Tibial artery (tissue), 4 donors: ENCODE measurements at regions not wholly inside any gene's neighbourhood (a gene's known extent, or its start where the extent isn't known, plus 50 kb on each side); places are given as distances from the start of the nearest gene placed in this dataset.

Experiments
- DNase-seq, 2 donors: peaks; one replicate each; pipeline ENCODE4 v3.0.0-alpha.2; 2019
- H3K27ac ChIP-seq, 2 donors: fragments of 200-600 bp; sonication (generic) in 1 of 2; 1 replicate in 1 of 2; 2 replicates in 1 of 2; pipeline ENCODE4 v1.5.1; 2018 to 2019; ENCODE audit warnings: mild to moderate bottlenecking in 1 of 2
- H3K27me3 ChIP-seq, 2 donors: fragments of 200-600 bp; sonication (generic) in 1 of 2; one replicate each; pipeline versions ENCODE4 v1.5.1 to v1.6.0; 2016 to 2019
- H3K36me3 ChIP-seq, 3 donors: fragments of 200-600 bp; sonication (generic) in 2 of 3; one replicate each; pipeline ENCODE4 v1.5.1; 2016 to 2019; ENCODE audit warnings: mild to moderate bottlenecking in 2 of 3
- H3K4me1 ChIP-seq, 4 donors: fragments of 200-600 bp; sonication (generic) in 2 of 4; 1 replicate in 3 of 4; 2 replicates in 1 of 4; pipeline ENCODE4 v1.5.1; 2016 to 2019
- H3K4me3 ChIP-seq, 2 donors: fragments of 200-600 bp; sonication (generic) in 1 of 2; 1 replicate in 1 of 2; 2 replicates in 1 of 2; pipeline ENCODE4 v1.5.1; 2018 to 2019; ENCODE audit warnings: mild to moderate bottlenecking in 2 of 2
- H3K9me3 ChIP-seq, 3 donors: fragments of 200-600 bp; sonication (generic) in 1 of 3; one replicate each; pipeline ENCODE4 v1.5.1; 2016 to 2019
- intact Hi-C: fragments of 100-400 bp; cut with DNase I; formaldehyde crosslinking; loops from one replicate; pipeline ENCODE4 v1.15.0; 2023; ENCODE audit warnings: low total_unique reads
- TF ChIP-seq, protein P1 (sequence below), 2 experiments: fragments of 200-600 bp in 1 of 2; fragments of 450-650 bp in 1 of 2; IDR thresholded peaks; one replicate each; pipeline ENCODE4 v1.5.1; 2017 to 2019; ENCODE audit warnings: antibody characterized with exemption in 2 of 2, mild to moderate bottlenecking in 1 of 2, moderate library complexity in 1 of 2

GRCh38 chr16:17759451-17760390, 289.0 kb upstream of the XYLT1 start:
- no peak overlapping the region for H3K4me3 ChIP-seq
- no peaks in the 10 kb centered on the region for H3K4me1 ChIP-seq
- H3K9me3 ChIP-seq = no peaks in the 10 kb centered on the region
- H3K27ac ChIP-seq = no peak overlapping the region
- intact Hi-C loops = no loop called here
- TF ChIP-seq, protein P1, sequence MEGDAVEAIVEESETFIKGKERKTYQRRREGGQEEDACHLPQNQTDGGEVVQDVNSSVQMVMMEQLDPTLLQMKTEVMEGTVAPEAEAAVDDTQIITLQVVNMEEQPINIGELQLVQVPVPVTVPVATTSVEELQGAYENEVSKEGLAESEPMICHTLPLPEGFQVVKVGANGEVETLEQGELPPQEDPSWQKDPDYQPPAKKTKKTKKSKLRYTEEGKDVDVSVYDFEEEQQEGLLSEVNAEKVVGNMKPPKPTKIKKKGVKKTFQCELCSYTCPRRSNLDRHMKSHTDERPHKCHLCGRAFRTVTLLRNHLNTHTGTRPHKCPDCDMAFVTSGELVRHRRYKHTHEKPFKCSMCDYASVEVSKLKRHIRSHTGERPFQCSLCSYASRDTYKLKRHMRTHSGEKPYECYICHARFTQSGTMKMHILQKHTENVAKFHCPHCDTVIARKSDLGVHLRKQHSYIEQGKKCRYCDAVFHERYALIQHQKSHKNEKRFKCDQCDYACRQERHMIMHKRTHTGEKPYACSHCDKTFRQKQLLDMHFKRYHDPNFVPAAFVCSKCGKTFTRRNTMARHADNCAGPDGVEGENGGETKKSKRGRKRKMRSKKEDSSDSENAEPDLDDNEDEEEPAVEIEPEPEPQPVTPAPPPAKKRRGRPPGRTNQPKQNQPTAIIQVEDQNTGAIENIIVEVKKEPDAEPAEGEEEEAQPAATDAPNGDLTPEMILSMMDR (IDR thresholded peaks at IDR 0.05) = no peak
- no peak for DNase-seq
- H3K27me3 ChIP-seq = peaks cover 0 to 3% of the 10 kb centered on the region in 2 donors
- H3K36me3 ChIP-seq = no peaks in the 10 kb centered on the region

DNA sequence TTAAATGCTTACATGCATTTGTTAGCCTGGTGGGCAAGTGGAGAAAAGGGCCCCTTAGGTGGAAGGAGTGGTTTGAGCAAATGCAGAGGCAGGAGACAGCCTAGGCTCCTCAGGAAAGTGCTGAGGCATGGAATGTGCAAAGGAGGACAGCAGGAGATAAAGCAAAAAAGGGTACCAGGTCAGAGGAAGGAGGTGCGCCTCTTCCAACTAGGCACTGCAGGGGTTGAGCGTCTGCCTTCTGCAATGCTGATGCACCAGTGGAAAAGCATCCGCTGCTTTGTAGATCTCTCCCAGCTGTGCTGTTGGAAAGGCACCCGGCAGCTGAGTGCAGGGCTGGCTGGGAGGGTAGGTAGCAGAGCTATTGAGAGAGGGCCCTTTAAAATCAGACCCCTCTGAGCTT, 287.0 kb upstream of the XYLT1 start:
- intact Hi-C loops = no loop called here
- Histone ChIP-seq H3K36me3 (no peaks in the 10 kb centered on the region), H3K4me3 (no peak overlapping the region), H3K9me3 (no peaks in the 10 kb centered on the region), H3K27me3 (peaks cover 0 to 3% of the 10 kb centered on the region in 2 donors), H3K4me1 (no peaks in the 10 kb centered on the region), H3K27ac (no peak overlapping the region)
- TF ChIP-seq, protein P1 (IDR thresholded peaks at IDR 0.05) = no peak
- DNase-seq = no peak

GRCh38 chr16:17755158-17755557, 284.4 kb upstream of the XYLT1 start:
- intact Hi-C loops = no loop called here
- H3K36me3 ChIP-seq = no peaks in the 10 kb centered on the region
- no peaks in the 10 kb centered on the region for H3K4me1 ChIP-seq
- peaks cover 0 to 3% of the 10 kb centered on the region in 2 donors for H3K27me3 ChIP-seq
- no peak overlapping the region for H3K4me3 ChIP-seq
- TF ChIP-seq, protein P1 (IDR thresholded peaks at IDR 0.05) = no peak
- no peak overlapping the region for H3K27ac ChIP-seq
- H3K9me3 ChIP-seq = no peaks in the 10 kb centered on the region
- DNase-seq = no peak

- Histone ChIP-seq H3K27me3 (no peaks in the 10 kb centered on the region), H3K4me3 (no peak overlapping the region), H3K9me3 (no peaks in the 10 kb centered on the region), H3K27ac (no peak overlapping the region), H3K4me1 (no peaks in the 10 kb centered on the region), H3K36me3 (no peaks in the 10 kb centered on the region)
- TF ChIP-seq, protein P1 (IDR thresholded peaks at IDR 0.05) = no peak
- DNase-seq = no peak
- intact Hi-C loops = no loop called here
Observed at GRCh38 chr16:17753434-17753833, 282.7 kb upstream of the XYLT1 start.

DNA sequence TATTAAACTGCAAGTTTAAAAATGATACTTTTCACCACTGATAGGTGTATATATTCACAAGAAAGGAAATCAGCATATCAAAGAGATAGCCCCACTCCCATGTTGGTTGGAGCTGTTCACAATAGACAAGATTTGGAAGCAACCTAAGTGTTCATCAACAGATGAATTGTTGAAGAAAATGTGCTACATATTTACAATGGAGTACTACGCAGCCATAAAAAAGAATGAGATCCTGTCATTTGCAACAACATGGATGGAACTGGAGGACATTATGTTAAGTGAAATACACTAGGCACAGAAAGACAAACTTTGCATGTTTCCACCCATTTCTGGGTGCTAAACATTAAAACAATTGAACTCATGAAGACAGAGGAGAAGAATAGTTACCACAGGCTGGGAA, 278.9 kb upstream of the XYLT1 start:
- intact Hi-C loops = no loop called here
- TF ChIP-seq, protein P1 (IDR thresholded peaks at IDR 0.05) = no peak
- no peaks in the 10 kb centered on the region for H3K27me3 ChIP-seq
- no peak overlapping the region for H3K27ac ChIP-seq
- no peak overlapping the region for H3K4me3 ChIP-seq
- H3K4me1 ChIP-seq = peaks cover 0 to 6% (median 0%) of the 10 kb centered on the region in 4 donors
- no peak for DNase-seq
- H3K36me3 ChIP-seq = no peaks in the 10 kb centered on the region
- no peaks in the 10 kb centered on the region for H3K9me3 ChIP-seq
